ENCODE measurements at regions not wholly inside any gene's neighbourhood (a gene's known extent, or its start where the extent isn't known, plus 50 kb on each side); places are given as distances from the start of the nearest gene placed in this dataset.

DNA sequence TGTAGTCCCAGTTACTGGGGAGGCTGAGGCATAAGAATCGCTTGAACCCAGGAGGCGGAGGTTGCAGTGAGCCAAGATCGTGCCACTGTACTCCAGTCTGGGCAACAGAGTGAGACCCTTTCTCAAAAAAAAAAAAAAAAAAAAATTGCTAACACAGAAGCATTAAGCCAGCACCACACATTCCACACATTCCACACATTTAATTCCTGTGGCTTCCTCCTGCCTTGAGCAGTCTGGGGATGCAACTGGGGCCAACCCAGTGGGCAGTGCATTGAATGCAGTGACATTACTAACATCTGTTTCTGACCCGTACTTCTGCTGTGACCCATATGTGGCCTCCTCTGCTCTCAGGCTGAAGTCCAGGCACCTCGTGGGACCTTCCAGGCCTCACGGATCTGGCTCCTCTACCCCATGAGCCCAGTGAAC, 107.0 kb downstream of the BCL2L11 start:
- Histone ChIP-seq H3K4me3 (ENCODE audit: low read length) (no peak overlapping the region), H3K36me3 (ENCODE audit: insufficient read depth, low read length) (no peaks in the 10 kb centered on the region), H3K27ac (ENCODE audit: low read depth, low read length) (no peak overlapping the region), H3K4me1 (ENCODE audit: insufficient read depth, low read length) (no peaks in the 10 kb centered on the region), H3K9me3 (ENCODE audit: low read length) (no peaks in the 10 kb centered on the region), H3K27me3 (ENCODE audit: insufficient read depth, low read length, poor library complexity, severe bottlenecking) (no peaks in the 10 kb centered on the region)
- Mint-ChIP-seq H3K27me3 (peaks cover 6% of the 10 kb centered on the region in 2 donors), H3K36me3 (peaks cover 0 to 20% (median 5%) of the 10 kb centered on the region in 3 donors), H3K9me3 (peaks cover 8 to 16% (median 13%) of the 10 kb centered on the region in 5 donors), H3K27ac (peak overlapping the region in 1 of 8 donors; percentile 34), H3K4me1 (no peaks in the 10 kb centered on the region), H3K4me3 (no peak overlapping the region)
- no peak for DNase-seq
- ChIA-PET CTCF (no interaction called here), POLR2A (no interaction called here)

GRCh38 chr2:111231532-111232252, 111.0 kb downstream of the BCL2L11 start:
- no peaks in the 10 kb centered on the region for H3K4me1 ChIP-seq (ENCODE audit: insufficient read depth, low read length)
- Mint-ChIP-seq H3K36me3 (peaks cover 0 to 9% (median 5%) of the 10 kb centered on the region in 3 donors), H3K27me3 (peaks cover 3 to 5% of the 10 kb centered on the region in 2 donors), H3K27ac (no peak overlapping the region), H3K4me1 (no peaks in the 10 kb centered on the region), H3K4me3 (no peak overlapping the region), H3K9me3 (peaks cover 4 to 16% (median 12%) of the 10 kb centered on the region in 5 donors)
- no peak for DNase-seq
- no peaks in the 10 kb centered on the region for H3K27me3 ChIP-seq (ENCODE audit: insufficient read depth, low read length, poor library complexity, severe bottlenecking)
- H3K9me3 ChIP-seq (ENCODE audit: low read length), result no peaks in the 10 kb centered on the region
- POLR2A ChIA-PET, result no interaction called here
- no peak overlapping the region for H3K4me3 ChIP-seq (ENCODE audit: low read length)
- H3K27ac ChIP-seq (ENCODE audit: low read depth, low read length), result no peak overlapping the region
- H3K36me3 ChIP-seq (ENCODE audit: insufficient read depth, low read length), result no peaks in the 10 kb centered on the region
- CTCF ChIA-PET, result no interaction called here

GRCh38 chr2:111235192-111236015, 114.7 kb downstream of the BCL2L11 start:
- no peak for DNase-seq
- CTCF ChIA-PET, result no interaction called here
- Mint-ChIP-seq H3K4me1 (no peaks in the 10 kb centered on the region), H3K4me3 (no peak overlapping the region), H3K27ac (no peak overlapping the region), H3K36me3 (peaks cover 0 to 4% (median 3%) of the 10 kb centered on the region in 3 donors), H3K27me3 (peaks cover 0 to 3% of the 10 kb centered on the region in 2 donors), H3K9me3 (peaks cover 0 to 8% (median 5%) of the 10 kb centered on the region in 5 donors)
- no peaks in the 10 kb centered on the region for H3K27me3 ChIP-seq (ENCODE audit: insufficient read depth, low read length, poor library complexity, severe bottlenecking)
- no peak overlapping the region for H3K4me3 ChIP-seq (ENCODE audit: low read length)
- H3K4me1 ChIP-seq (ENCODE audit: insufficient read depth, low read length), result no peaks in the 10 kb centered on the region
- POLR2A ChIA-PET, result no interaction called here
- no peak overlapping the region for H3K27ac ChIP-seq (ENCODE audit: low read depth, low read length)
- H3K36me3 ChIP-seq (ENCODE audit: insufficient read depth, low read length), result no peaks in the 10 kb centered on the region
- H3K9me3 ChIP-seq (ENCODE audit: low read length), result no peaks in the 10 kb centered on the region

DNA sequence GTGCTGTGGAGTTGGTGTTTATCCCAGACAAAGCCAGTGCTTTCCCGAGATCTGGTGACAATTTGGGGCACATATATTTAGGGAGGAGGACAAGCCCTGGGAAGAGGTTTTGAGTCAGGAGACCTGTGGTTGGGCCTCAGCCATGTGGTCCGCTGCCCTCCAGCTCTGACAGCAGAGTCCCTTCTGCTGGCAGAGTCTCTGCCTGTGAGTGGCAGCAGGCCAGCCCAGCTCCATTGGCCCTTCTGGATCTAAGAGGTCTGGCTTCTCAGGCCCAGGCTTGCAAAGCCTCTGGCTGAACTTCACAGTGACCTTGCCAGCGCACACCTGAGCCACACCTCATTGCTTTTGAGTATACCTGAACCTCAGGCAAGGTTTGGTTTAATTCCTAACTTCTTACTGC, 115.3 kb downstream of the BCL2L11 start:
- Mint-ChIP-seq H3K27me3 (peaks cover 0 to 3% of the 10 kb centered on the region in 2 donors), H3K27ac (no peak overlapping the region), H3K4me3 (no peak overlapping the region), H3K36me3 (peaks cover 0 to 7% (median 4%) of the 10 kb centered on the region in 3 donors), H3K9me3 (peaks cover 0 to 8% (median 5%) of the 10 kb centered on the region in 5 donors), H3K4me1 (no peaks in the 10 kb centered on the region)
- POLR2A ChIA-PET, result no interaction called here
- CTCF ChIA-PET, result no interaction called here
- Histone ChIP-seq H3K9me3 (ENCODE audit: low read length) (no peaks in the 10 kb centered on the region), H3K4me1 (ENCODE audit: insufficient read depth, low read length) (no peaks in the 10 kb centered on the region), H3K4me3 (ENCODE audit: low read length) (no peak overlapping the region), H3K27me3 (ENCODE audit: insufficient read depth, low read length, poor library complexity, severe bottlenecking) (no peaks in the 10 kb centered on the region), H3K36me3 (ENCODE audit: insufficient read depth, low read length) (no peaks in the 10 kb centered on the region), H3K27ac (ENCODE audit: low read depth, low read length) (no peak overlapping the region)
- DNase-seq, result no peak

DNA sequence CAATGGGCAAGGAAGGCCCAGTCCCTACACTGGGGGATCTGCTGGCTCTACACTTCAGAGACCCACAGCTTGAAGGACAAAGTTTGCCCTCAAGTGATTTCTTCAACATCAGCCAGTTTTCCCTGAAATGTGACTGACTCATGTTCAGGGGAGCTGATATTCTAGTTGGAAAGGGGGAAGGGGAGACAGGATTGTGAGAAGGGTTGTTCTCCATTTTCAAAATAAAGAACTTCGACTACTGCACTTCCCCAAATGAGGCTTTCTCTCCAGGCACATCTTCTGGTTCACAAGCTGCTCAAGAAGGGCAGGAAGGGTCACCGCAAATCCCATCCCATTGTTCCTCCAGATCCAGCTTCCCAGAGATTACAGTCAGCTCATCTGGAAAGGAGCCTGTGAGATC, 117.6 kb downstream of the BCL2L11 start:
- Mint-ChIP-seq H3K4me1 (no peaks in the 10 kb centered on the region), H3K36me3 (peaks cover 0 to 4% (median 3%) of the 10 kb centered on the region in 3 donors), H3K27me3 (peaks cover 0 to 3% of the 10 kb centered on the region in 2 donors), H3K4me3 (no peak overlapping the region), H3K27ac (peak overlapping the region in 1 of 8 donors; percentile 36), H3K9me3 (no peaks in the 10 kb centered on the region)
- ChIA-PET CTCF (no interaction called here), POLR2A (no interaction called here)
- Histone ChIP-seq H3K36me3 (ENCODE audit: insufficient read depth, low read length) (no peaks in the 10 kb centered on the region), H3K9me3 (ENCODE audit: low read length) (no peaks in the 10 kb centered on the region), H3K4me3 (ENCODE audit: low read length) (no peak overlapping the region), H3K27me3 (ENCODE audit: insufficient read depth, low read length, poor library complexity, severe bottlenecking) (no peaks in the 10 kb centered on the region), H3K4me1 (ENCODE audit: insufficient read depth, low read length) (no peaks in the 10 kb centered on the region), H3K27ac (ENCODE audit: low read depth, low read length) (no peak overlapping the region)
- DNase-seq, result no peak

GRCh38 chr2:111239107-111239506, 118.4 kb downstream of the BCL2L11 start:
- H3K4me3 ChIP-seq (ENCODE audit: low read length), result no peak overlapping the region
- Mint-ChIP-seq H3K27me3 (no peaks in the 10 kb centered on the region), H3K4me1 (no peaks in the 10 kb centered on the region), H3K4me3 (no peak overlapping the region), H3K36me3 (peaks cover 0 to 3% (median 0%) of the 10 kb centered on the region in 3 donors), H3K9me3 (no peaks in the 10 kb centered on the region), H3K27ac (no peak overlapping the region)
- no peak for DNase-seq
- no peak overlapping the region for H3K27ac ChIP-seq (ENCODE audit: low read depth, low read length)
- H3K36me3 ChIP-seq (ENCODE audit: insufficient read depth, low read length), result no peaks in the 10 kb centered on the region
- CTCF ChIA-PET, result no interaction called here
- POLR2A ChIA-PET, result no interaction called here
- H3K4me1 ChIP-seq (ENCODE audit: insufficient read depth, low read length), result no peaks in the 10 kb centered on the region
- H3K9me3 ChIP-seq (ENCODE audit: low read length), result no peaks in the 10 kb centered on the region
- no peaks in the 10 kb centered on the region for H3K27me3 ChIP-seq (ENCODE audit: insufficient read depth, low read length, poor library complexity, severe bottlenecking)

DNA sequence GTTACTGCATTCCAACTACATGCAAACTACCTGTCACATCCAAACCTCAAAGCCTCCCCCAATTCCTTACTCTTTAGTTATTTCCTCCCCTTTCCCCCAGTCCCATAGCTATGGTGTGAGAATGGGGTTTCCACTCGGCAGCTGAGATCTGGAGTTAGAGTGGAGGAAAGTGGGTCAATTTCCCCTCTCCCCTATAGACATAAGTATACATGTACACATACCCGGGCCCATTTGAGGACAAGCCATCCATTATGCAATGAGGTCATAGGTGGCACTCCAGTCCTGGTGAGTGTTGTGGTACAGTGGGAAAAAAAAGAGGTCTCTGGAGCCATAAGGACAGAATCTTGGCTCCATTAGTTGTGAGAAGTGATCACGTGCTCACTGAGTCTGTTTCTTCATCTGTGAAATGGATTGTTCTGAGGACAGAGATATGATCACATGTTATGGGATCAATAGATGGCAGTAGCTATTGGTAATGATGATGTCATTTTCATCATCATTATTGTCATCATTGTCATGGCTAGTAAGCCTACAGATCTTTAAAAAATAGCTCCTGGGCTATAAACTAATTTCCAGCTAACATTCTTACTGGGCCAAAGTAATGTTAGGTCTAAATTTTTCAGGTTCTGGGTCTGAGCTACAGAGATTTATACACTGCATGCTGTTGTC, 119.0 kb downstream of the BCL2L11 start:
- Mint-ChIP-seq H3K27me3 (no peaks in the 10 kb centered on the region), H3K4me1 (no peaks in the 10 kb centered on the region), H3K27ac (peak overlapping the region in 1 of 8 donors; percentile 30), H3K9me3 (no peaks in the 10 kb centered on the region), H3K36me3 (peaks cover 0 to 3% (median 0%) of the 10 kb centered on the region in 3 donors), H3K4me3 (no peak overlapping the region)
- no peak for DNase-seq
- Histone ChIP-seq H3K4me3 (ENCODE audit: low read length) (no peak overlapping the region), H3K9me3 (ENCODE audit: low read length) (no peaks in the 10 kb centered on the region), H3K27ac (ENCODE audit: low read depth, low read length) (no peak overlapping the region), H3K4me1 (ENCODE audit: insufficient read depth, low read length) (no peaks in the 10 kb centered on the region), H3K27me3 (ENCODE audit: insufficient read depth, low read length, poor library complexity, severe bottlenecking) (no peaks in the 10 kb centered on the region), H3K36me3 (ENCODE audit: insufficient read depth, low read length) (no peaks in the 10 kb centered on the region)
- POLR2A ChIA-PET, result no interaction called here
- CTCF ChIA-PET, result no interaction called here

GRCh38 chr2:111243295-111243694, 122.6 kb downstream of the BCL2L11 start:
- H3K27ac Mint-ChIP-seq, result peak overlapping the region in 1 of 8 donors; percentile 3
- DNase-seq, result no peak
- H3K9me3 Mint-ChIP-seq, result no peaks in the 10 kb centered on the region
- peaks cover 0 to 3% (median 0%) of the 10 kb centered on the region in 3 donors for H3K36me3 Mint-ChIP-seq
- H3K4me3 Mint-ChIP-seq, result no peak overlapping the region
- no peaks in the 10 kb centered on the region for H3K27me3 Mint-ChIP-seq
- POLR2A ChIA-PET, result no interaction called here
- Histone ChIP-seq H3K36me3 (ENCODE audit: insufficient read depth, low read length) (no peaks in the 10 kb centered on the region), H3K27ac (ENCODE audit: low read depth, low read length) (no peak overlapping the region), H3K4me1 (ENCODE audit: insufficient read depth, low read length) (no peaks in the 10 kb centered on the region), H3K4me3 (ENCODE audit: low read length) (no peak overlapping the region), H3K27me3 (ENCODE audit: insufficient read depth, low read length, poor library complexity, severe bottlenecking) (no peaks in the 10 kb centered on the region), H3K9me3 (ENCODE audit: low read length) (no peaks in the 10 kb centered on the region)
- no peaks in the 10 kb centered on the region for H3K4me1 Mint-ChIP-seq
- CTCF ChIA-PET, result no interaction called here

All from CD8-positive, alpha-beta memory T cell (primary cell).